ENCODE measurements at regions not wholly inside any gene's neighbourhood (a gene's known extent, or its start where the extent isn't known, plus 50 kb on each side); places are given as distances from the start of the nearest gene placed in this dataset.
A peak's percentile ranks its signal among the peaks of the same experiment; 100 is the strongest.
"Not testable (repeated sequence)": the region's sequence is repeated elsewhere in the genome, so short reads cannot be mapped to it uniquely, and the experiment has no call there.

GRCh38 chr5:152641970-152642805 lies 237.1 kb upstream of the NMUR2 start:
- Histone ChIP-seq H3K27me3 (ENCODE audit: control insufficient read depth in 1 of 2, insufficient read depth in 2 of 2, low read length in 1 of 2) (no peaks in the 10 kb centered on the region), H3K9me3 (ENCODE audit: control insufficient read depth, low read length) (no peaks in the 10 kb centered on the region), H3K4me3 (ENCODE audit: low read length in 2 of 2) (no peak overlapping the region), H3K4me1 (ENCODE audit: control insufficient read depth in 1 of 2, insufficient read depth in 2 of 2, low read length in 2 of 2) (peaks cover 0 to 5% of the 10 kb centered on the region in 2 donors), H3K36me3 (ENCODE audit: control insufficient read depth in 1 of 2, insufficient read depth in 2 of 2, low read length in 1 of 2) (no peaks in the 10 kb centered on the region), H3K27ac (ENCODE audit: low read depth in 1 of 2, low read length in 2 of 2) (no peak overlapping the region)
- no peak for ATAC-seq (ENCODE audit: low FRiP score)
- intact Hi-C loops (cut with DNase I): loop anchor here in 1 of 2 donors (5.0 kb wide), 1 partner anchor 75 kb away; no protein-coding TSS in a partner anchor
- 88 to 92% methylated on average over 10 of the region's 10 CpGs for WGBS, 2 donors
- no peak for DNase-seq

DNA sequence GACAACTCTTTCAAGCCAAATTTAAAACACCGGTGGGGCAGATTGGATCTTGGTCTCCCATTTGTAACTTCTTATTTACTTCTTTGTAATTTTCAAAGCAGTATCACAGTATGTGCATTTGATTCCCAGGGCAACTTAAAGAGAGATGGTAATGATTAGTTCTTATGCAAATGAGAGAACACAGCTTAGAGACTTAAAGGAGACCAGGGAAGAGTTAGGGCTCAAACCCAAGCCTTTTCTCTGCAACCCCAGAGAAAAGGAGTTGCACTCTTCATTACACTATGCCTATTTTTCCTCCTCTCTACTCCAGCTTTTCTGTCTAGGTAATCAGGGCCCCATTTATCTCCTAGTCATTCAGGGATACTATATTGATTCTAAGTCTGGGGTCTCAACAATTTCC lies 237.8 kb upstream of the NMUR2 start:
- Histone ChIP-seq H3K36me3 (ENCODE audit: control insufficient read depth in 1 of 2, insufficient read depth in 2 of 2, low read length in 1 of 2) (no peaks in the 10 kb centered on the region), H3K4me3 (ENCODE audit: low read length in 2 of 2) (no peak overlapping the region), H3K4me1 (ENCODE audit: control insufficient read depth in 1 of 2, insufficient read depth in 2 of 2, low read length in 2 of 2) (peaks cover 0 to 5% of the 10 kb centered on the region in 2 donors), H3K9me3 (ENCODE audit: control insufficient read depth, low read length) (no peaks in the 10 kb centered on the region), H3K27me3 (ENCODE audit: control insufficient read depth in 1 of 2, insufficient read depth in 2 of 2, low read length in 1 of 2) (no peaks in the 10 kb centered on the region), H3K27ac (ENCODE audit: low read depth in 1 of 2, low read length in 2 of 2) (no peak overlapping the region)
- ATAC-seq (ENCODE audit: low FRiP score) (no peak), DNase-seq (no peak)
- WGBS, 2 donors: 76 to 90% methylated on average over 1 of the region's 1 CpG
- intact Hi-C loops (cut with DNase I): loop anchor here in 1 of 2 donors (5.0 kb wide), 1 partner anchor 76 kb away; no protein-coding TSS in a partner anchor

DNA sequence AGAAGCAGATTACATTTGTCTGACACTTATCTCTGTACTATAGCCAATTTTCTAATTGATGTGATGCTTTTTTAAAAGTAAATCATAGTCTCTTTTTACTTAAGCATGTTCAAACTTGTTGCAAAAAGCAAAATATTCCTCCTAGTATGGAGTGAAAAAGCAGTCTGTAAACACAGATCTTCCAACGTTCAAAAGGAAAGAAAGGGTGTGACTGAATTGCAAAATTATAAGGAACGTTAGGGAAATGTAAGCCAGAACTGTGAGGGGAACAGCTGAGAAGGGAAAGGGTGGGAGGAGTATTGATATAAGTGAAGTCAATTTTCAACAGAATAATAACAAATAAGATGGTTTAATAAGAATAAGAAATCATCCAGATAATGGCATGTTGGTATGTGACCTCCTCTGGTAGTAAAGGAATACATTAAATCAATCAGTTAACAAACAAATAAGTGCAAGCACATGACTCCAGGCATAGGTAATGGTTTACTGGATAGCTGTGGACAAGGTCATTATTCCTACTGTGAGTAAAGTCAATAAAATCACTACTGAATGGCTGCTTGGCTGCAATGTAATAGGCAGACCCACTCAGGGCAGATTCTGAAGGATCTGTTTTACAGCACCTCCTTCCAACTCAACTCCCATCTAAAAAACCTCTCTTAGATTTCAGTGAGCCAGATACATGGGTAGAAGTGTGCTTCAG lies 239.1 kb upstream of the NMUR2 start:
- 63 to 64% methylated on average over 2 of the region's 2 CpGs for WGBS, 2 donors
- Histone ChIP-seq H3K9me3 (ENCODE audit: control insufficient read depth, low read length) (no peaks in the 10 kb centered on the region), H3K36me3 (ENCODE audit: control insufficient read depth in 1 of 2, insufficient read depth in 2 of 2, low read length in 1 of 2) (no peaks in the 10 kb centered on the region), H3K27ac (ENCODE audit: low read depth in 1 of 2, low read length in 2 of 2) (no peak overlapping the region), H3K27me3 (ENCODE audit: control insufficient read depth in 1 of 2, insufficient read depth in 2 of 2, low read length in 1 of 2) (no peaks in the 10 kb centered on the region), H3K4me1 (ENCODE audit: control insufficient read depth in 1 of 2, insufficient read depth in 2 of 2, low read length in 2 of 2) (no peaks in the 10 kb centered on the region), H3K4me3 (ENCODE audit: low read length in 2 of 2) (no peak overlapping the region)
- DNase-seq (no peak), ATAC-seq (ENCODE audit: low FRiP score) (no peak)
- intact Hi-C loops (cut with DNase I): loop anchor here in 1 of 2 donors (5.0 kb wide), 1 partner anchor 77 kb away; no protein-coding TSS in a partner anchor

GRCh38 chr5:152649609-152650008 lies 244.5 kb upstream of the NMUR2 start:
- no peaks in the 10 kb centered on the region for H3K9me3 ChIP-seq (ENCODE audit: control insufficient read depth, low read length)
- H3K27me3 ChIP-seq (ENCODE audit: control insufficient read depth in 1 of 2, insufficient read depth in 2 of 2, low read length in 1 of 2): no peaks in the 10 kb centered on the region
- intact Hi-C loops (cut with DNase I): loop anchor here in 1 of 2 donors (5.0 kb wide), 1 partner anchor 38 kb away; no protein-coding TSS in a partner anchor
- no peak for DNase-seq
- H3K4me3 ChIP-seq (ENCODE audit: low read length in 2 of 2): no peak overlapping the region
- no peaks in the 10 kb centered on the region for H3K36me3 ChIP-seq (ENCODE audit: control insufficient read depth in 1 of 2, insufficient read depth in 2 of 2, low read length in 1 of 2)
- peak; percentile 15 for ATAC-seq (ENCODE audit: low FRiP score)
- H3K4me1 ChIP-seq (ENCODE audit: control insufficient read depth in 1 of 2, insufficient read depth in 2 of 2, low read length in 2 of 2): no peaks in the 10 kb centered on the region
- H3K27ac ChIP-seq (ENCODE audit: low read depth in 1 of 2, low read length in 2 of 2): no peak overlapping the region

DNA sequence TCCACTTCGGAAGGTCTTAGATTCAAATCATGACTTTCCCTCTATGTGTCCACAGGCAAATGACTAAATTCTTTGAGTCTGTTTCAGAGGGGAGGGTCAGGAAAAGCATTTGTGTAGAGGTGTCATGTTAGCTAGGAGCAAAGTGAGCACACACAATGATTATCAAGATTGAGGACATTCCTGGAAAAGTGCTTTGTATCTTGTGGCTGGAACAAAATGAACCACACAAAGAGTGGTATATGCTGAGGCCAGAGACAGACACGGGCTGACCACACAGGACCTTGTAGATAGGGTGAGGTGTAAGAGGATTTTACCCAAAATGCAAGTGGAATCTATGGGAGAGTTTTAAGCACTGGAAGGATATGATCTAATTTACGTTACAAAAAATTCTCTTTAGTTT lies 245.3 kb upstream of the NMUR2 start:
- Histone ChIP-seq H3K36me3 (ENCODE audit: control insufficient read depth in 1 of 2, insufficient read depth in 2 of 2, low read length in 1 of 2) (no peaks in the 10 kb centered on the region), H3K4me3 (ENCODE audit: low read length in 2 of 2) (no peak overlapping the region), H3K27me3 (ENCODE audit: control insufficient read depth in 1 of 2, insufficient read depth in 2 of 2, low read length in 1 of 2) (no peaks in the 10 kb centered on the region), H3K4me1 (ENCODE audit: control insufficient read depth in 1 of 2, insufficient read depth in 2 of 2, low read length in 2 of 2) (no peaks in the 10 kb centered on the region), H3K27ac (ENCODE audit: low read depth in 1 of 2, low read length in 2 of 2) (no peak overlapping the region), H3K9me3 (ENCODE audit: control insufficient read depth, low read length) (no peaks in the 10 kb centered on the region)
- no peak for DNase-seq
- 85 to 87% methylated on average over 3 of the region's 3 CpGs for whole genome bisulfite sequencing, 2 donors
- ATAC-seq (ENCODE audit: low FRiP score): no peak
- intact Hi-C loops (cut with DNase I): no loop called here

DNA sequence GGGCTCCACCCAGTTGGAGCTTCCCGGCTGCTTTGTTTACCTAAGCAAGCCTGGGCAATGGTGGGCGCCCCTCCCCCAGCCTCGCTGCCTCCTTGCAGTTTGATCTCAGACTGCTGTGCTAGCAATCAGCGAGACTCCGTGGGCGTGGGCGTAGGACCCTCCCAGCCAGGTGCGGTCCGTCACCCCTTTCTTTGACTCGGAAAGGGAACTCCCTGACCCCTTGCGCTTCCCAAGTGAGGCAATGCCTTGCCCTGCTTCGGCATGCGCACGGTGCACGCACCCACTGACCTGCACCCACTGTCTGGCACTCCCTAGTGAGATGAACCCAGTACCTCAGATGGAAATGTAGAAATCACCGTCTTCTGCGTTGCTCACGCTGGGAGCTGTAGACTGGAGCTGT lies 254.4 kb upstream of the NMUR2 start:
- H3K27me3 ChIP-seq (ENCODE audit: control insufficient read depth in 1 of 2, insufficient read depth in 2 of 2, low read length in 1 of 2); ATAC-seq (ENCODE audit: low FRiP score); H3K4me1 ChIP-seq (ENCODE audit: control insufficient read depth in 1 of 2, insufficient read depth in 2 of 2, low read length in 2 of 2); H3K9me3 ChIP-seq (ENCODE audit: control insufficient read depth, low read length); H3K36me3 ChIP-seq (ENCODE audit: control insufficient read depth in 1 of 2, insufficient read depth in 2 of 2, low read length in 1 of 2); intact Hi-C loops (cut with DNase I); H3K27ac ChIP-seq (ENCODE audit: low read depth in 1 of 2, low read length in 2 of 2); DNase-seq; H3K4me3 ChIP-seq (ENCODE audit: low read length in 2 of 2): not testable (repeated sequence)
- WGBS, 2 donors: 76 to 82% methylated on average over 16 to 18 of the region's 18 CpGs

DNA sequence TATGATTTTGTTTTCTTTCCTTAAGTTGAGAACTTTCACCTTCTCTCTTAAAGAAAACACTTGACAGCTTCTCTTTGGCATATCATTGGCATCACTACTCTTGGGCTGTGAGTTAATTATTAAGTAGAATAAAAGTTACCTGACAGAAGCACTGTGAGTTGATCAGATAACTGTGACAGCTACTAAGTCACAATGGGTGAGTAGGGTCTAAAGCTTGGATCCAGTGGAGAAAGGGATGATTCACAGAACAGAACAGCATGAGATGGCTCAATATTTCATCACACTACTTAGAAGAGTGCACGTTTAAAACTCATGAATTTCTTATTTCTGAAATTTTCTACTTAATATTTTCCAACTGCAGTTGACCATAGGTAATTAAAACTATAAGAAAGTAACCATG lies 268.5 kb upstream of the NMUR2 start:
- H3K27ac ChIP-seq (ENCODE audit: low read depth in 1 of 2, low read length in 2 of 2): no peak overlapping the region
- WGBS, 2 donors: 72 to 85% methylated on average over 1 of the region's 1 CpG
- H3K9me3 ChIP-seq (ENCODE audit: control insufficient read depth, low read length): no peaks in the 10 kb centered on the region
- no peaks in the 10 kb centered on the region for H3K4me1 ChIP-seq (ENCODE audit: control insufficient read depth in 1 of 2, insufficient read depth in 2 of 2, low read length in 2 of 2)
- ATAC-seq (ENCODE audit: low FRiP score) (no peak), DNase-seq (no peak)
- no peaks in the 10 kb centered on the region for H3K27me3 ChIP-seq (ENCODE audit: control insufficient read depth in 1 of 2, insufficient read depth in 2 of 2, low read length in 1 of 2)
- intact Hi-C loops (cut with DNase I): no loop called here
- no peaks in the 10 kb centered on the region for H3K36me3 ChIP-seq (ENCODE audit: control insufficient read depth in 1 of 2, insufficient read depth in 2 of 2, low read length in 1 of 2)
- no peak overlapping the region for H3K4me3 ChIP-seq (ENCODE audit: low read length in 2 of 2)

- Histone ChIP-seq H3K27ac (ENCODE audit: low read depth in 1 of 2, low read length in 2 of 2) (no peak overlapping the region), H3K4me1 (ENCODE audit: control insufficient read depth in 1 of 2, insufficient read depth in 2 of 2, low read length in 2 of 2) (no peaks in the 10 kb centered on the region), H3K36me3 (ENCODE audit: control insufficient read depth in 1 of 2, insufficient read depth in 2 of 2, low read length in 1 of 2) (no peaks in the 10 kb centered on the region), H3K9me3 (ENCODE audit: control insufficient read depth, low read length) (no peaks in the 10 kb centered on the region), H3K4me3 (ENCODE audit: low read length in 2 of 2) (no peak overlapping the region), H3K27me3 (ENCODE audit: control insufficient read depth in 1 of 2, insufficient read depth in 2 of 2, low read length in 1 of 2) (no peaks in the 10 kb centered on the region)
- 85 to 98% methylated on average over 1 of the region's 1 CpG for WGBS, 2 donors
- DNase-seq (no peak), ATAC-seq (ENCODE audit: low FRiP score) (no peak)
- intact Hi-C loops (cut with DNase I): no loop called here
Observed at GRCh38 chr5:152674403-152674802, 269.3 kb upstream of the NMUR2 start.

- intact Hi-C loops (cut with DNase I): no loop called here
- ATAC-seq (ENCODE audit: low FRiP score) (no peak), DNase-seq (no peak)
- 36 to 53% methylated on average over 5 of the region's 5 CpGs for WGBS, 2 donors
- Histone ChIP-seq H3K36me3 (ENCODE audit: control insufficient read depth in 1 of 2, insufficient read depth in 2 of 2, low read length in 1 of 2) (no peaks in the 10 kb centered on the region), H3K27ac (ENCODE audit: low read depth in 1 of 2, low read length in 2 of 2) (no peak overlapping the region), H3K4me1 (ENCODE audit: control insufficient read depth in 1 of 2, insufficient read depth in 2 of 2, low read length in 2 of 2) (no peaks in the 10 kb centered on the region), H3K9me3 (ENCODE audit: control insufficient read depth, low read length) (no peaks in the 10 kb centered on the region), H3K4me3 (ENCODE audit: low read length in 2 of 2) (no peak overlapping the region), H3K27me3 (ENCODE audit: control insufficient read depth in 1 of 2, insufficient read depth in 2 of 2, low read length in 1 of 2) (no peaks in the 10 kb centered on the region)
Observed at GRCh38 chr5:152676196-152676595, 271.1 kb upstream of the NMUR2 start.
